Astrocyte of the spinal cord (primary cell): ENCODE measurements at regions not wholly inside any gene's neighbourhood (a gene's known extent, or its start where the extent isn't known, plus 50 kb on each side); places are given as distances from the start of the nearest gene placed in this dataset.
A peak's percentile ranks its signal among the peaks of the same experiment; 100 is the strongest.

Experiments used
- DNase-seq: peaks from one replicate; pipeline ENCODE4 v3.0.0; 2011; ENCODE audit warnings: low read depth, low spot score
- H3K4me3 ChIP-seq: 2 replicates; pipeline ENCODE4 v1.5.1; 2011; ENCODE audit warnings: low read depth, mild to moderate bottlenecking, low read length, moderate library complexity
- in situ Hi-C: cut with HindIII; loops from 2 replicates; pipeline ENCODE4 v1.10.0; 2017; ENCODE audit warnings: low sequenced_read_pairs
- TF ChIP-seq, protein P1 (sequence below): IDR thresholded peaks from 2 replicates; pipeline ENCODE4 v1.5.1; 2012; ENCODE audit warnings: low read depth, mild to moderate bottlenecking, low read length, inconsistent platforms

DNA sequence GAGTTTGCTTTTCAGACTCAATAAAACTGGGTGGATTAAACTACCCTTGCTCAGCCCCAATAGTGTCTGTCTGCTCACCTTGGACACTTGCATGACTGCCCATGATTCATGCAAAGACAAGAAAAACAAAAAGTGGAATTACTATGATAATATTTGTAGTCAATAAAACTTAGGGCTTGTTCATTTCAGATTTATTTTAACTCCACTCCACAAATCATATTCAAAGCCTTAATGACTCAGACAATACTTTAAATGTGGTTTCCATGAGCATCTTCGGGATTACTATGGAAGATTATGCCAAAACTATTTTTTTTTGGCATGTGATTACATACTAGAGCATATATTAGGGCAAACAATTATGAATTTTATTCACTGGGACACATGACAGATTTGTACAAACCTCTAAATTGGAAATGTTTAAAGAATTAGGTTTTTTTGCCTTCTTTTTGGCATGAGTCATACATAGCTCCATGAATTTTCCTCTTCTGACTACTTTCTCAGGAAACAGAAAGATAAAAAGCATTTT lies 468.9 kb downstream of the ACTL7B start:
- in situ Hi-C loops = no loop called here
- H3K4me3 ChIP-seq = no peak overlapping the region
- peak; percentile 64 for DNase-seq
- TF ChIP-seq, protein P1, sequence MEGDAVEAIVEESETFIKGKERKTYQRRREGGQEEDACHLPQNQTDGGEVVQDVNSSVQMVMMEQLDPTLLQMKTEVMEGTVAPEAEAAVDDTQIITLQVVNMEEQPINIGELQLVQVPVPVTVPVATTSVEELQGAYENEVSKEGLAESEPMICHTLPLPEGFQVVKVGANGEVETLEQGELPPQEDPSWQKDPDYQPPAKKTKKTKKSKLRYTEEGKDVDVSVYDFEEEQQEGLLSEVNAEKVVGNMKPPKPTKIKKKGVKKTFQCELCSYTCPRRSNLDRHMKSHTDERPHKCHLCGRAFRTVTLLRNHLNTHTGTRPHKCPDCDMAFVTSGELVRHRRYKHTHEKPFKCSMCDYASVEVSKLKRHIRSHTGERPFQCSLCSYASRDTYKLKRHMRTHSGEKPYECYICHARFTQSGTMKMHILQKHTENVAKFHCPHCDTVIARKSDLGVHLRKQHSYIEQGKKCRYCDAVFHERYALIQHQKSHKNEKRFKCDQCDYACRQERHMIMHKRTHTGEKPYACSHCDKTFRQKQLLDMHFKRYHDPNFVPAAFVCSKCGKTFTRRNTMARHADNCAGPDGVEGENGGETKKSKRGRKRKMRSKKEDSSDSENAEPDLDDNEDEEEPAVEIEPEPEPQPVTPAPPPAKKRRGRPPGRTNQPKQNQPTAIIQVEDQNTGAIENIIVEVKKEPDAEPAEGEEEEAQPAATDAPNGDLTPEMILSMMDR = no peak

DNA sequence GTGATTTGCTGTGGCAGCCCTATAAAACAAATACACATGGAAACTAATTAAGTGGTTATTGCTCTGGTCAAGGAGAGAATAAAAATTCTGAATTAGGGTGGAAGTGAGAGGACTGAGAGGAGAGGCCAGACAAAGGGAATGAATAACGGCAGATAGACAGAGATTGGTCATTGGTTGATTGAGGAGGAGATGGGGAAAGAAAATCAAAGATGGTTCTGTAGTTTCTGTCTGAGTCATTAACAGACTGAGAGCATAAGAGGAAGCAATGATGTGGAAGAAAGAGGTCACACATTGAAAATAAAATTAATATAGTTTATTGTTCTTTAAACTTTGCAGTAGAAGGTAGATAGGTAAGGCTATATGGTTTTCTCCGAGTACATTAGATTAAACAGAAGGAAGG lies 469.8 kb downstream of the ACTL7B start:
- DNase-seq = no peak
- in situ Hi-C loops = no loop called here
- TF ChIP-seq, protein P1 = no peak
- no peak overlapping the region for H3K4me3 ChIP-seq

DNA sequence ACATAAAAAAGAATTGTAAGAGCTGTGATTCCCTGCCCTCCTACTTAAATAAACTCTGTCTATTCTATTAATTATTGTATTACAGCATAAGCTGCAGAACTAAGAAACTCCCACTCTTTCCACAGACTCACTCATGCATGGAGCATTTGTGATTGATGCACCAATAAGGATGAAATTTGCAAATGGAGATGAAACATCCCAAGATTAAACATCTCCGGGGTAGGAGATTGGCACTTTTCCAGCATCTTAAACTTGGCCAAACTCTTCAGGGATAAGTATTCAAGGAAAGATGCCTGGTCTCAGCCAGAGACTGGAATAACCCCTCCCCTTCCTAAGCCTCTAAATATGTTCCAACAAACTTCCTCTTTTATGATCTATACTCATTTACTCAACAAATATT lies 472.0 kb downstream of the ACTL7B start:
- in situ Hi-C loops = no loop called here
- H3K4me3 ChIP-seq = no peak overlapping the region
- TF ChIP-seq, protein P1 = no peak
- DNase-seq = no peak

DNA sequence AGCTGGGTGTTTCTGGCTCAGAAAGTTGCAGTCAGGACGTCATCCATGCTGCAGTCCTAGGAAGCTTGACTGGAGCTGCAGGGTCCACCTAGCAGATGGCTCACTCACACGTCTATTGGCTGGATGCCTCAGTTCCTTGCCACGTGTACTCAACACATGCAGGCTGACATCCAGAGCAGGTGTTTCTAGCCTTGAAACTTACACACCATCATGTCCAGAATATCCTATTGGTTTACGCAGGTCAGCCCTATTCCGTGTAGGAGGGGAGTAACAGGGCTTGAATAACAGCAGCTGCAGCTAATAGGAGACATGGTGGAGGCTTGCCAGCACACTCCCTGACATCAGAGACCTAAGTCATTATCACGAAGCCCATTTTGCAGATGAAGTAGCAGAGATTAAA lies 473.5 kb downstream of the ACTL7B start:
- TF ChIP-seq, protein P1 = no peak
- no peak for DNase-seq
- H3K4me3 ChIP-seq = no peak overlapping the region
- in situ Hi-C loops = no loop called here

DNA sequence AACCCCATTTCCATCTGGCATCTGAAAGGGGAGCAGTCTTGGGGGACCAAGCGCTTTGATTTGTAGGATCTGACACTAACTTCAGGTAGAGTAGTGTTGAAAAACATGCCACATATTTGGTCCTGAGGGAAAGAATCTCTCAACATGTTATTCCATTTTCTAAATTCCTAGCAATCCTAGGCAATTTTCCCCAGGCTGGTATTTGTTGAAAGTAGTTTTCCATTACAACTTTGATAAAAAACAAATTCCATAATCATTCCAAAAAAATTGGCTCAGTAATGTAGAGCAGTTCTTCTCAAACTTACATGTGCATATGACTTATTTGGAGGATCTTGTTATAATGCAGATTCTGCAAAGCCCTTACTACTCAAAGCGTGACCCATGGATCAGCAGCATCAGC lies 477.9 kb downstream of the ACTL7B start:
- H3K4me3 ChIP-seq = no peak overlapping the region
- DNase-seq = no peak
- TF ChIP-seq, protein P1 = no peak
- in situ Hi-C loops = no loop called here

DNA sequence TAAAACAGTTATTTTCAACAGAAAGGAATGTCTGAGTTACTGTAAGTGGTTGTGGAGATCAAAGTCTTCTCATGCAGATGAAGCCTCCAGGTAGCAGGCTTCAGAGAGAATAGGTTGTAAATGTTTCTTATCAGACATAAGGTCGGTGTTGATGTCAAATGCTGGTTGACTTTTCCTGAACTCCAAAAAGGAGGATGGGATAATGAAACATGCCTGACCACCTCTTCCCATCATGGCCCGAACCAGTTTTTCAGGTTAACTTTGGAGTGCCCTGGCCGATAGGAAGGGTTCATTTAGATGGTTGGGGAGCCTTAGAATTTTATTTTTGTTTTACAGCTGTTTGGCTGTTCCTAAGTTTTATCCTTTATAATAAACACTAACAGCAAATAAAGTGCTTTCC lies 478.4 kb downstream of the ACTL7B start:
- TF ChIP-seq, protein P1 = no peak
- in situ Hi-C loops = no loop called here
- no peak overlapping the region for H3K4me3 ChIP-seq
- no peak for DNase-seq

DNA sequence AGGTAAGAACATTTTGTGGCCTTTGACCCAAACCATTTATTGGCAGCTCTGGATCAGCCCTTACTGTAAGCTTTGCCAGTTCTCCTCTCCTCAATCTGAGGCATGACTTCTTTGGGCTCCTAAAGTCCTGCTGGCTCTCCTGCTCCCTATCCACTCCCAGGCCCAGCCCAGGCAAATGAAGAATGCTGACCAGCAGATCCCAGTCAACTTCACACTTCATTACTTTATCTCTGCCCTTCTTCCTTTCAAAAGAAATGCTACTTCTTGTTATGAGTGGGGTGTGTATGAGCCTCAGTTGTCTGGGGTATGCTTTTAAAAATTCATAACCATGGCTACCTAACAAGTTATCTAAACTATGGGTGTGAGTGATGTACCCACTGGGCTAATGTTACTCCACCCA lies 479.6 kb downstream of the ACTL7B start:
- TF ChIP-seq, protein P1 = no peak
- DNase-seq = no peak
- no peak overlapping the region for H3K4me3 ChIP-seq
- in situ Hi-C loops = no loop called here
